Neural cell (in vitro differentiated cells): ENCODE measurements at regions not wholly inside any gene's neighbourhood (a gene's known extent, or its start where the extent isn't known, plus 50 kb on each side); places are given as distances from the start of the nearest gene placed in this dataset.

Experiments
- H2AFZ ChIP-seq: fragments of 200-600, 300-800 bp; sonication (generic), shearing (Covaris generic); 2 replicates; pipeline ENCODE4 v1.6.0; 2014; ENCODE audit warnings: low read depth, mild to moderate bottlenecking, antibody characterized with exemption, low read length, moderate library complexity
- H3F3A ChIP-seq: fragments of 200-600 bp; shearing (Covaris generic); 2 replicates; pipeline ENCODE4 v1.6.1; 2016; ENCODE audit warnings: mild to moderate bottlenecking, moderate library complexity, mixed read lengths, antibody characterized with exemption, low read length; ENCODE audit not compliant: insufficient read depth, poor library complexity, severe bottlenecking
- H3K27ac ChIP-seq: fragments of 200-600, 300-800 bp; sonication (generic), shearing (Covaris generic); 2 replicates; pipeline ENCODE4 v1.5.1; 2014; ENCODE audit warnings: mild to moderate bottlenecking, low read length, moderate library complexity
- H3K27me3 ChIP-seq: fragments of 300-800, 200-600 bp; sonication (generic), shearing (Covaris generic); 2 replicates; pipeline ENCODE4 v1.6.0; 2014; ENCODE audit warnings: mild to moderate bottlenecking, low read depth, low read length, moderate library complexity; ENCODE audit not compliant: insufficient read depth
- H3K36me3 ChIP-seq: fragments of 300-800, 200-600 bp; sonication (generic), shearing (Covaris generic); 2 replicates; pipeline ENCODE4 v1.5.1; 2014; ENCODE audit warnings: mild to moderate bottlenecking, antibody characterized with exemption, low read length, moderate library complexity; ENCODE audit not compliant: insufficient read depth
- H3K4me2 ChIP-seq: fragments of 300-800, 200-600 bp; sonication (generic), shearing (Covaris generic); 2 replicates; pipeline ENCODE4 v1.6.0; 2014; ENCODE audit warnings: mild to moderate bottlenecking, low read length
- H3K4me3 ChIP-seq: fragments of 300-800, 200-600 bp; sonication (generic), shearing (Covaris generic); 2 replicates; pipeline ENCODE4 v1.5.1; 2014; ENCODE audit warnings: mild to moderate bottlenecking, low read length, moderate library complexity
- H3K79me2 ChIP-seq: fragments of 200-600 bp; shearing (Covaris generic); replicated peaks from 2 replicates; pipeline ENCODE4 v1.6.0; 2014; ENCODE audit warnings: mild to moderate bottlenecking, low read length, moderate library complexity; ENCODE audit not compliant: insufficient read depth
- H3K9ac ChIP-seq: fragments of 300-800, 200-600 bp; sonication (generic), shearing (Covaris generic); 2 replicates; pipeline ENCODE4 v1.6.1; 2016; ENCODE audit warnings: mild to moderate bottlenecking, low read length, mixed read lengths
- H3K9me2 ChIP-seq: fragments of 200-600 bp; shearing (Covaris generic); 2 replicates; pipeline ENCODE4 v1.6.1; 2016; ENCODE audit warnings: mild to moderate bottlenecking, low read length, mixed read lengths; ENCODE audit not compliant: insufficient read depth
- H3K9me3 ChIP-seq: fragments of 200-600, 300-800 bp; sonication (generic), shearing (Covaris generic); 2 replicates; pipeline ENCODE4 v1.6.1; 2016; ENCODE audit warnings: mild to moderate bottlenecking, mixed run types, low read length, moderate library complexity, mixed read lengths
- H4K20me1 ChIP-seq: fragments of 200-600 bp; shearing (Covaris generic); 2 replicates; pipeline ENCODE4 v1.6.1; 2016; ENCODE audit warnings: mild to moderate bottlenecking, mixed run types; ENCODE audit not compliant: insufficient read depth
- CTCF ChIP-seq: fragments of 450-650 bp; IDR thresholded peaks from 2 replicates; pipeline ENCODE4 v1.5.1; 2014; ENCODE audit warnings: antibody characterized with exemption, mild to moderate bottlenecking, moderate library complexity; ENCODE audit not compliant: poor library complexity, severe bottlenecking
- EP300 ChIP-seq: fragments of 450-650 bp; conservative IDR thresholded peaks from 2 replicates; pipeline ENCODE4 v1.6.1; 2014; ENCODE audit warnings: antibody characterized with exemption, mild to moderate bottlenecking, moderate library complexity; ENCODE audit not compliant: poor library complexity, severe bottlenecking
- EZH2 ChIP-seq: fragments of 200-600, 300-800 bp; shearing (Covaris generic), sonication (generic); IDR thresholded peaks from 2 replicates; pipeline ENCODE4 v1.6.1; 2014; ENCODE audit warnings: antibody characterized with exemption, low read length, borderline replicate concordance, mild to moderate bottlenecking; ENCODE audit not compliant: insufficient read depth, poor library complexity, severe bottlenecking
- MXI1 ChIP-seq: fragments of 450-650 bp; conservative IDR thresholded peaks from 2 replicates; pipeline ENCODE4 v1.6.1; 2014; ENCODE audit warnings: antibody characterized with exemption, mild to moderate bottlenecking; ENCODE audit not compliant: poor library complexity, severe bottlenecking
- POLR2AphosphoS5 ChIP-seq: IDR thresholded peaks from 2 replicates; pipeline ENCODE4 v1.6.1; 2012
- RAD21 ChIP-seq: fragments of 450-650 bp; conservative IDR thresholded peaks from 2 replicates; pipeline ENCODE4 v1.6.1; 2014; ENCODE audit warnings: antibody characterized with exemption, mild to moderate bottlenecking, moderate library complexity
- REST ChIP-seq: IDR thresholded peaks from 2 replicates; pipeline ENCODE4 v1.6.1; 2012; ENCODE audit warnings: borderline replicate concordance
- SMC3 ChIP-seq: fragments of 450-650 bp; conservative IDR thresholded peaks from 2 replicates; pipeline ENCODE4 v1.6.1; 2014; ENCODE audit warnings: antibody characterized with exemption, mild to moderate bottlenecking, moderate library complexity; ENCODE audit not compliant: poor library complexity
- TAF1 ChIP-seq: IDR thresholded peaks from 2 replicates; pipeline ENCODE4 v1.6.1; 2012; ENCODE audit warnings: low read depth

DNA sequence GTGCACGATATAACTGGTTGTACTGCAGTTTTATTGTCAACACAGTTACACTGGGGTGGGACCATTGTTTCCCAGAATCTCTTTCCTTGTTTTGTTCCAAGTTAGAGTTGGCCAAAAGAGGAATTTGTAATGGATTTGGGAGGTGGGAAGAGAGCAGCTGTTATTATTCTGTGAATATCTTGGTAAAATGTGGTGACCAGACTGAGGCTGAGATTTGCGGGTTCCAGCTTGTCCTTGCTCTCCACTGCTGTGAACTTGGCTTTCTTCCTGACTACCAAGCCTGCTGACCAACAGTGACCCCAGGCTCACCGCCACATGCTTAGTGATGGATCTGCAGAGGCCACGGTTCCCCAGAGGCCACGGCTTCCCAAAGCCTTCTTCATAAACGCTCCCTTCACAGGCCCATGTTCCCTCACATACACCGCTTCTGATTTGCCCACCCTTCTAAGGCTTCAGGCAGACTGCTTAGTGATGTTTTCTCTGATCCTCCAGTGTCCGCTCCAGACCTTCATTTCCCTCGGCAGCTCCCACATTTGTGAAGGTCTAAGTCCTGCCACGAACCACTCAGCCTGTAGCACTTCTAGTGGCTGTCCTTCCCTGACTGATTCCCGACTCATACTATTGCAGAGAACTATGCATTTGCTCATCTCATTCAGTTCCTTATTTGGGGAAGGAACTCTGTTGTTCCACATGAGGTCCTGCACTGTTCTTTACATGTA is 525.5 kb upstream of the RGMA start:
- Histone ChIP-seq H4K20me1 (no peaks in the 10 kb centered on the region), H3K27me3 (no peaks in the 10 kb centered on the region), H3K79me2 (no peaks in the 10 kb centered on the region), H3K9ac (no peak overlapping the region), H3K9me2 (no peaks in the 10 kb centered on the region), H3K9me3 (no peaks in the 10 kb centered on the region), H3F3A (no peaks in the 10 kb centered on the region), H3K4me2 (no peak overlapping the region), H3K27ac (no peak overlapping the region), H3K4me3 (no peak overlapping the region), H2AFZ (no peak overlapping the region), H3K36me3 (no peaks in the 10 kb centered on the region)
- no peak for TF ChIP-seq POLR2AphosphoS5
- TF ChIP-seq RAD21 = no peak
- TF ChIP-seq MXI1 = no peak
- TF ChIP-seq CTCF = no peak
- TF ChIP-seq EP300 = no peak
- no peak for TF ChIP-seq EZH2
- no peak for TF ChIP-seq REST
- TF ChIP-seq TAF1 = no peak
- TF ChIP-seq SMC3 = no peak

DNA sequence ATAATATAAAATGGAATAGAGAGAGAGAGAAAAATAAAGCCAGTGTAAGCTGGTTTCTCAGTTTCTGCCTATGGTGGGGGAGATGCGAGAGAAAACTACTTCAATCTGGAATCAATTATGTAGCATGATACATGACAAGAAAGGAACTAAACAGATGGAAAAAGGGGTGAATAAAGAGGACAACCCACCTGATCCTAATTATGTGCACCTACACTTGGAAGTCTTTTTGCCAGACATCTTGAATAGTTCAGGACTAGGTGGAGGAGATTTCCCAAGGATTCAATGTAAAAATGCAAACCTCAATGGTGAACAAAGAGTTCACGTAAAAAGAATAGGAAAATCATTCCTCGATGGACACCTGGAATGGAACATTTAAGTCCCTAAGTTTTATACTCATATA is 524.4 kb upstream of the RGMA start:
- Histone ChIP-seq H2AFZ (no peak overlapping the region), H3K36me3 (no peaks in the 10 kb centered on the region), H3K4me3 (no peak overlapping the region), H3K9me3 (no peaks in the 10 kb centered on the region), H3K27me3 (no peaks in the 10 kb centered on the region), H3K9ac (no peak overlapping the region), H3K9me2 (no peaks in the 10 kb centered on the region), H4K20me1 (no peaks in the 10 kb centered on the region), H3K79me2 (no peaks in the 10 kb centered on the region), H3F3A (no peaks in the 10 kb centered on the region), H3K4me2 (no peak overlapping the region), H3K27ac (no peak overlapping the region)
- TF ChIP-seq CTCF (no peak), REST (no peak), EP300 (no peak), EZH2 (no peak), RAD21 (no peak), SMC3 (no peak), TAF1 (no peak), MXI1 (no peak), POLR2AphosphoS5 (no peak)
